ENCODE measurements at regions not wholly inside any gene's neighbourhood (a gene's known extent, or its start where the extent isn't known, plus 50 kb on each side); places are given as distances from the start of the nearest gene placed in this dataset.

GRCh38 chr10:8331896-8332729 is 277.6 kb downstream of the GATA3 start:
- TF ChIP-seq, protein P1, sequence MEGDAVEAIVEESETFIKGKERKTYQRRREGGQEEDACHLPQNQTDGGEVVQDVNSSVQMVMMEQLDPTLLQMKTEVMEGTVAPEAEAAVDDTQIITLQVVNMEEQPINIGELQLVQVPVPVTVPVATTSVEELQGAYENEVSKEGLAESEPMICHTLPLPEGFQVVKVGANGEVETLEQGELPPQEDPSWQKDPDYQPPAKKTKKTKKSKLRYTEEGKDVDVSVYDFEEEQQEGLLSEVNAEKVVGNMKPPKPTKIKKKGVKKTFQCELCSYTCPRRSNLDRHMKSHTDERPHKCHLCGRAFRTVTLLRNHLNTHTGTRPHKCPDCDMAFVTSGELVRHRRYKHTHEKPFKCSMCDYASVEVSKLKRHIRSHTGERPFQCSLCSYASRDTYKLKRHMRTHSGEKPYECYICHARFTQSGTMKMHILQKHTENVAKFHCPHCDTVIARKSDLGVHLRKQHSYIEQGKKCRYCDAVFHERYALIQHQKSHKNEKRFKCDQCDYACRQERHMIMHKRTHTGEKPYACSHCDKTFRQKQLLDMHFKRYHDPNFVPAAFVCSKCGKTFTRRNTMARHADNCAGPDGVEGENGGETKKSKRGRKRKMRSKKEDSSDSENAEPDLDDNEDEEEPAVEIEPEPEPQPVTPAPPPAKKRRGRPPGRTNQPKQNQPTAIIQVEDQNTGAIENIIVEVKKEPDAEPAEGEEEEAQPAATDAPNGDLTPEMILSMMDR (IDR thresholded peaks at IDR 0.05; ENCODE audit: low read length): no peak
- TF ChIP-seq EZH2 (IDR thresholded peaks at IDR 0.05; ENCODE audit: borderline replicate concordance, low read length): no peak
